ENCODE measurements at regions not wholly inside any gene's neighbourhood (a gene's known extent, or its start where the extent isn't known, plus 50 kb on each side); places are given as distances from the start of the nearest gene placed in this dataset.

- no peak for TF ChIP-seq CTCF (IDR thresholded peaks at IDR 0.05; ENCODE audit: borderline replicate concordance, extremely low read depth, insufficient read depth)
- intact Hi-C loops (cut with DNase I), result no loop called here
- H3K9ac ChIP-seq (ENCODE audit: low read length in 3 of 3), result no peak overlapping the region
- H3K27ac ChIP-seq (ENCODE audit: low read depth in 2 of 2, low read length in 2 of 2), result no peak overlapping the region
- no peak overlapping the region for H3K4me3 ChIP-seq (ENCODE audit: low read length in 3 of 3)
- H3K27me3 ChIP-seq (ENCODE audit: control insufficient read depth, insufficient read depth, low read length), result no peaks in the 10 kb centered on the region
- DNase-seq, result no peak
- no peaks in the 10 kb centered on the region for H3K4me1 ChIP-seq (ENCODE audit: control insufficient read depth in 2 of 3, insufficient read depth in 2 of 3, low read depth in 1 of 3, low read length in 3 of 3)
- FAIRE-seq, result no peak
- H3K36me3 ChIP-seq (ENCODE audit: control insufficient read depth in 2 of 3, insufficient read depth in 3 of 3, low read length in 3 of 3), result no peaks in the 10 kb centered on the region
- H3K9me3 ChIP-seq (ENCODE audit: control insufficient read depth in 2 of 3, insufficient read depth in 1 of 3, low read length in 3 of 3), result no peaks in the 10 kb centered on the region
Observed at GRCh38 chr5:84569307-84569706, 184.6 kb upstream of the EDIL3 start.

GRCh38 chr5:84568171-84568570 lies 183.5 kb upstream of the EDIL3 start:
- Histone ChIP-seq H3K27me3 (ENCODE audit: control insufficient read depth, insufficient read depth, low read length) (no peaks in the 10 kb centered on the region), H3K4me1 (ENCODE audit: control insufficient read depth in 2 of 3, insufficient read depth in 2 of 3, low read depth in 1 of 3, low read length in 3 of 3) (no peaks in the 10 kb centered on the region), H3K9me3 (ENCODE audit: control insufficient read depth in 2 of 3, insufficient read depth in 1 of 3, low read length in 3 of 3) (no peaks in the 10 kb centered on the region), H3K36me3 (ENCODE audit: control insufficient read depth in 2 of 3, insufficient read depth in 3 of 3, low read length in 3 of 3) (no peaks in the 10 kb centered on the region), H3K4me3 (ENCODE audit: low read length in 3 of 3) (no peak overlapping the region), H3K9ac (ENCODE audit: low read length in 3 of 3) (no peak overlapping the region), H3K27ac (ENCODE audit: low read depth in 2 of 2, low read length in 2 of 2) (no peak overlapping the region)
- DNase-seq, result no peak
- FAIRE-seq, result no peak
- TF ChIP-seq CTCF (IDR thresholded peaks at IDR 0.05; ENCODE audit: borderline replicate concordance, extremely low read depth, insufficient read depth), result no peak
- intact Hi-C loops (cut with DNase I), result no loop called here

- Histone ChIP-seq H3K36me3 (ENCODE audit: control insufficient read depth in 2 of 3, insufficient read depth in 3 of 3, low read length in 3 of 3) (no peaks in the 10 kb centered on the region), H3K9ac (ENCODE audit: low read length in 3 of 3) (no peak overlapping the region), H3K27ac (ENCODE audit: low read depth in 2 of 2, low read length in 2 of 2) (no peak overlapping the region), H3K4me3 (ENCODE audit: low read length in 3 of 3) (no peak overlapping the region), H3K4me1 (ENCODE audit: control insufficient read depth in 2 of 3, insufficient read depth in 2 of 3, low read depth in 1 of 3, low read length in 3 of 3) (no peaks in the 10 kb centered on the region), H3K9me3 (ENCODE audit: control insufficient read depth in 2 of 3, insufficient read depth in 1 of 3, low read length in 3 of 3) (peaks cover 0 to 2% (median 0%) of the 10 kb centered on the region in 3 donors), H3K27me3 (ENCODE audit: control insufficient read depth, insufficient read depth, low read length) (no peaks in the 10 kb centered on the region)
- intact Hi-C loops (cut with DNase I), result no loop called here
- FAIRE-seq (no peak), DNase-seq (no peak)
- no peak for TF ChIP-seq CTCF (IDR thresholded peaks at IDR 0.05; ENCODE audit: borderline replicate concordance, extremely low read depth, insufficient read depth)
Observed at GRCh38 chr5:84565866-84566265, 181.2 kb upstream of the EDIL3 start.

Measured in kidney (tissue), 13 donors.